ENCODE measurements at regions not wholly inside any gene's neighbourhood (a gene's known extent, or its start where the extent isn't known, plus 50 kb on each side); places are given as distances from the start of the nearest gene placed in this dataset.

- no peak for TF ChIP-seq EZH2phosphoT487 (IDR thresholded peaks at IDR 0.05; ENCODE audit: insufficient read depth, low read depth)
- TF ChIP-seq EZH2 (IDR thresholded peaks at IDR 0.05; ENCODE audit: insufficient read depth, poor library complexity, severe bottlenecking) = no peak
Measured at GRCh38 chr21:17002594-17003257, 510.1 kb upstream of the CXADR start.

Measured in GM23248 (cell line).